ENCODE measurements at regions not wholly inside any gene's neighbourhood (a gene's known extent, or its start where the extent isn't known, plus 50 kb on each side); places are given as distances from the start of the nearest gene placed in this dataset.

- no peak for DNase-seq (ENCODE audit: extremely low spot score in 2 of 2)
- TF ChIP-seq POLR2AphosphoS5 (IDR thresholded peaks at IDR 0.05; ENCODE audit: insufficient read depth in 1 of 2, low read depth in 1 of 2) (peak in 1 of 2 donors; percentile 23), POLR2A (IDR thresholded peaks at IDR 0.05) (no peak)
- Histone ChIP-seq H3K27ac (no peak overlapping the region), H3K9me3 (no peaks in the 10 kb centered on the region), H3K4me1 (peaks cover 11% of the 10 kb centered on the region), H3K4me3 (no peak overlapping the region), H3K27me3 (no peaks in the 10 kb centered on the region), H3K36me3 (no peaks in the 10 kb centered on the region)
- intact Hi-C loops (cut with DNase I), result no loop called here
Observed at GRCh38 chr13:24087605-24088225, 72.8 kb upstream of the SPATA13 start.

- no peak overlapping the region for H3K27ac ChIP-seq
- no peaks in the 10 kb centered on the region for H3K9me3 ChIP-seq
- H3K36me3 ChIP-seq, result no peaks in the 10 kb centered on the region
- peaks cover 11% of the 10 kb centered on the region for H3K4me1 ChIP-seq
- no peak overlapping the region for H3K4me3 ChIP-seq
- intact Hi-C loops (cut with DNase I), result no loop called here
- TF ChIP-seq POLR2AphosphoS5 (IDR thresholded peaks at IDR 0.05; ENCODE audit: insufficient read depth in 1 of 2, low read depth in 1 of 2) (no peak), POLR2A (IDR thresholded peaks at IDR 0.05) (no peak), CTCF (IDR thresholded peaks at IDR 0.05) (no peak)
- no peak for DNase-seq (ENCODE audit: extremely low spot score in 2 of 2)
- no peaks in the 10 kb centered on the region for H3K27me3 ChIP-seq
Observed at GRCh38 chr13:24090049-24090448, 70.5 kb upstream of the SPATA13 start.

- no peaks in the 10 kb centered on the region for H3K9me3 ChIP-seq
- DNase-seq (ENCODE audit: extremely low spot score in 2 of 2), result no peak
- no peaks in the 10 kb centered on the region for H3K36me3 ChIP-seq
- TF ChIP-seq POLR2A (IDR thresholded peaks at IDR 0.05), result no peak
- no peak for TF ChIP-seq CTCF (IDR thresholded peaks at IDR 0.05)
- TF ChIP-seq POLR2AphosphoS5 (IDR thresholded peaks at IDR 0.05; ENCODE audit: insufficient read depth in 1 of 2, low read depth in 1 of 2), result no peak
- peaks cover 11% of the 10 kb centered on the region for H3K4me1 ChIP-seq
- H3K4me3 ChIP-seq, result no peak overlapping the region
- H3K27me3 ChIP-seq, result no peaks in the 10 kb centered on the region
- no peak overlapping the region for H3K27ac ChIP-seq
- intact Hi-C loops (cut with DNase I), result no loop called here
Observed at GRCh38 chr13:24091080-24091479, 69.4 kb upstream of the SPATA13 start.

GRCh38 chr13:24092108-24092507 lies 68.4 kb upstream of the SPATA13 start:
- Histone ChIP-seq H3K4me3 (no peak overlapping the region), H3K4me1 (peaks cover 11% of the 10 kb centered on the region), H3K27me3 (no peaks in the 10 kb centered on the region), H3K9me3 (no peaks in the 10 kb centered on the region), H3K27ac (peak overlapping the region; percentile 47), H3K36me3 (no peaks in the 10 kb centered on the region)
- DNase-seq (ENCODE audit: extremely low spot score in 2 of 2), result no peak
- TF ChIP-seq POLR2A (IDR thresholded peaks at IDR 0.05), result no peak
- TF ChIP-seq CTCF (IDR thresholded peaks at IDR 0.05), result no peak
- peak in 1 of 2 donors; percentile 75 for TF ChIP-seq POLR2AphosphoS5 (IDR thresholded peaks at IDR 0.05; ENCODE audit: insufficient read depth in 1 of 2, low read depth in 1 of 2)
- intact Hi-C loops (cut with DNase I), result no loop called here

- H3K27me3 ChIP-seq, result no peaks in the 10 kb centered on the region
- peak overlapping the region; percentile 47 for H3K27ac ChIP-seq
- H3K4me3 ChIP-seq, result no peak overlapping the region
- intact Hi-C loops (cut with DNase I), result no loop called here
- H3K36me3 ChIP-seq, result no peaks in the 10 kb centered on the region
- no peaks in the 10 kb centered on the region for H3K9me3 ChIP-seq
- H3K4me1 ChIP-seq, result peaks cover 11% of the 10 kb centered on the region
- TF ChIP-seq POLR2A (IDR thresholded peaks at IDR 0.05), result no peak
- no peak for TF ChIP-seq POLR2AphosphoS5 (IDR thresholded peaks at IDR 0.05; ENCODE audit: insufficient read depth in 1 of 2, low read depth in 1 of 2)
- TF ChIP-seq CTCF (IDR thresholded peaks at IDR 0.05), result no peak
- no peak for DNase-seq (ENCODE audit: extremely low spot score in 2 of 2)
Observed at GRCh38 chr13:24093047-24093446, 67.5 kb upstream of the SPATA13 start.
